ENCODE measurements at regions not wholly inside any gene's neighbourhood (a gene's known extent, or its start where the extent isn't known, plus 50 kb on each side); places are given as distances from the start of the nearest gene placed in this dataset.

DNA sequence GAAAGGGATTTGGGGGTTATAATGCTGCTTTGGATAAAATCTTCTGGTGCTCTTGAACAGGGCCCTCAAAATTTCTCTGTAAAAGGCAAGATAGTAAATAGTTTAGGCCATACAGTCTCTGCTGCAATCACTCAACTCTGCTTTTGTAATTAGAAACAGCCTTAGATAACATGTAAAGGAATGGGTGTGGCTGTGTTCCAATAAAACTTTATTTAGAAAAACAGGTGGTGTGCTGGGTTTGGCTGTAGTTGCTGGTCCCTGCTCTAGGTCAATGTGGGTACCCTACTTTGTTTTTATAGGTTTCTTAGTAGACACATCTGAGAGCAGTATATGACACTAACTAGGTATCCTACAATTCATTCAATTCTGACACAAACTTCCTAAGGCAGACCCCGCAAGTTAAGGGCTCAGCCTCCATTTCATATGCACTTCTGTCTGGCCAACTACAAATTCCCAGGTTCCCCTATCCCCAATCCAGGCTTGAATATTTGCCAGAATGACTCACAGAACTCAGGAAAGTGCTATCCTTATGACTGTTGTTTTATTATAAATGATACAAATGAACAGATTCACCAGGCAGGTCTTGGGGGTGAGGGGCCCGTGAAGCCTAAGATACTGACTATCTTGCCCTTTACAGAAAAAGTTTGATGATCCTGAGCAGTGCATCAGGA is 349.9 kb downstream of the RPS24 start:
- no peak for DNase-seq (ENCODE audit: extremely low read depth, low read depth, low spot score)

- DNase-seq (ENCODE audit: extremely low read depth, low read depth, low spot score) = no peak
Measured at GRCh38 chr10:78384049-78384431, 350.4 kb downstream of the RPS24 start.

GRCh38 chr10:78385599-78385998 is 351.9 kb downstream of the RPS24 start:
- DNase-seq (ENCODE audit: extremely low read depth, low read depth, low spot score) = no peak

DNA sequence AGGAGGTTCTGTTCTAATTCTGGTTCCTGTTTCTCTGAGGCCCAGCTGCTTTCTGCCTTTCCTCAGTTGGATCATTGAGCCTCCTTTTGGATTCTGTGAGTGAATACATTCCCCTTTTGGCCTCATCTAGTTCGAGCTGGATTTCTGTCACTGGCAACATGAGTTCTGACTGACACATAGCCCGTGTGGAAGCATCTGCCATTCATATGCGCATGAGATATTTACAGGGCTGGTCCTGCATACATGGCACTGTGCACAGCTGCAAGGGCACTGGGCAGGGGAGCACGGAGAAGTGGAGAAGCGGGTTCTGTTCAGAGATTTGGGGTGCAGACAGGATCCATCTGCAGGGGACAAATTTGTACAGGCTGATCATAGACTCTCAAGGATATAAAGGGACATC is 352.8 kb downstream of the RPS24 start:
- no peak for DNase-seq (ENCODE audit: extremely low read depth, low read depth, low spot score)

DNA sequence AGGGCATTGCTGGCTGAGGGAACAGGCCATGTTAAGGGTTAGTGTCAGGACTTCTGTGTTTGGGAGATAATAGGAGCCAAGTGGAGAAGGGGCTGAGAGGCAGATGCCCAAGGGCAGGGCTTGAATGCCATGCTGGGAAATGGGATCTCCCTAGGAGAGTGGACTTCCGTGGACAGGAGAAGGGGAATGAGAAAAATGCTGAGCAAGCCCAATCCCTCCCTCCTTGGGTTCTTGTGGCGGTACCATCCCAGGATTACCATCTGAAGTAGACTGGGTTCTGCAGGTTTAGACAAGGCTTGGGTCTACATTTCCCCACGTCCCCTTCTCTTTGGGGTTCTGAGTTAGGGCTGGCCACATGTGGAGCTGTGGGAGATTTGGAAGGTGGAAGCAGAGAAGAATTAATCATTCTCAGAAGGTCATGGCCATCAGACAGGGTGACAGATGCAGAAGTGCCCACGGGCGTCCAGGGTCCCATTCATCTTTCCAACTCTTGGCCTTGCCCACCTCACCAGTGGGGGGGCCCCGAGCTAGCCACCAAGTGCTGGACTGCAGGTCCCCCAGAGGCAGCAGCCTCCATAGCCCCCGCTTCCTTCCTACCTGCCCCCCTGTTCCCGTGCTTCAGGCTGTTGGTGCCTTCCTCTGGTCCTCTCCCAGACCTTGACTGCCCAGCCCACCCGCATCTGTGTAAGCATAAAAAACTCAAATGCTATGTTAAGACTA is 354.8 kb downstream of the RPS24 start:
- no peak for DNase-seq (ENCODE audit: extremely low read depth, low read depth, low spot score)

DNA sequence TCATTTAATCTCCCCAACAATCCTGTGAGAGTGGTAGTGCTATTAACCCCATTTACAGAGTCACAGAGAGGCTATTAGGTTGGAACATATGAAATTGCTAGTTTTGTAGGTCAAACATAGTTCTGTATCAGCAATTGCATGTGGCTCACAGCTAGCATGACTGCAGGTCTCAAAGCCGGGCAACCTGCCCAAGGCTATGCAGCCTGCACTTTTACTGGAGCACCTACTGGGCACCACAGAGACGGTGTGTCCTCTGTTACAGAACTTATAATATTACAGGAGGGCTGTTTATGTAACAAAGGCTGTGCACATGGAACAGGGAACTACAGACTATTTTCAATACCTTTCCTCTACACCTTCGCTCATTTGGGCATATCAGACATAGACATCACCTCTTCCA is 355.8 kb downstream of the RPS24 start:
- no peak for DNase-seq (ENCODE audit: extremely low read depth, low read depth, low spot score)

DNA sequence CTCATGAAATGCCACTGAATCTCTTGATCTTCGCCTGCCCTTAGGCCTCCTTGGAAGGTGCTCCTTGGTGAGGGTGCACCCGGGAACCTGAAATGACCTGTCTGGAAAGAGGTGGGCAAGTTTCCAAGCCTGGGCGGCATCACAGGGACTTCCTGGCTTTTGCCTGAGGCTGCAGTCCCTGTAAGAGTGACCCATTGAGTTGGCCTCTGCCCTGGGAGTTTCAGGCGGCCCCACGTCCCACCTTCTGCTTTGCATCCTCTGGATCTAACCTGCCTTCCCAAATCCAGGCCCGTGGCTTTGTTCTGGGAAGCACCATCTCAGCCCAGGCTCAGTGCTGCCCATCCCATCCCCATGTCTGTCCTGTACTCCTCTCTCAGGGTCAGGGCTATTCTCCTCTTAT is 356.4 kb downstream of the RPS24 start:
- DNase-seq (ENCODE audit: extremely low read depth, low read depth, low spot score) = no peak

- DNase-seq (ENCODE audit: extremely low read depth, low read depth, low spot score) = no peak
Measured at GRCh38 chr10:78390817-78391216, 357.2 kb downstream of the RPS24 start.

- no peak for DNase-seq (ENCODE audit: extremely low read depth, low read depth, low spot score)
Measured at GRCh38 chr10:78391585-78391984, 357.9 kb downstream of the RPS24 start.

GRCh38 chr10:78392197-78392596 is 358.5 kb downstream of the RPS24 start:
- DNase-seq (ENCODE audit: extremely low read depth, low read depth, low spot score) = no peak

GRCh38 chr10:78393094-78393493 is 359.4 kb downstream of the RPS24 start:
- DNase-seq (ENCODE audit: extremely low read depth, low read depth, low spot score) = no peak

DNA sequence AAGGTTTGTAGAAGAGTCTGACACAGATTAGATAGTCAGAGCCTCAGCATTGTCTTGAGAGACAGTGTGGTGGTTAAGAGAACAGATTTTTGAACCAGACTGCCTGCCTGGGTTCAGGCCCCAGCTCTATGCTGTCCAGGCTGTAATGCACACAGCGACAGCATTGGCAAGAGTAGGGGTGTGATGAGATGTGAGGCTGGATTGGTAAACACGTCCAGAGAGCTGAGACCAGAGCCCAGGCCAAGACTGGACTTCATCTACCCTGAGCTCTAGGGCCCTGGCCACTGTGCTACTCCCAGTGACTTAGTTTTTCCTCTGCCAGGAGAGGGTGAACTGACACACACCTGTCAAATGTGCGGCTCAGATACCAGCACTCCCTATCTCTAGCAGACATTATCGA is 360.4 kb downstream of the RPS24 start:
- no peak for DNase-seq (ENCODE audit: extremely low read depth, low read depth, low spot score)

DNA sequence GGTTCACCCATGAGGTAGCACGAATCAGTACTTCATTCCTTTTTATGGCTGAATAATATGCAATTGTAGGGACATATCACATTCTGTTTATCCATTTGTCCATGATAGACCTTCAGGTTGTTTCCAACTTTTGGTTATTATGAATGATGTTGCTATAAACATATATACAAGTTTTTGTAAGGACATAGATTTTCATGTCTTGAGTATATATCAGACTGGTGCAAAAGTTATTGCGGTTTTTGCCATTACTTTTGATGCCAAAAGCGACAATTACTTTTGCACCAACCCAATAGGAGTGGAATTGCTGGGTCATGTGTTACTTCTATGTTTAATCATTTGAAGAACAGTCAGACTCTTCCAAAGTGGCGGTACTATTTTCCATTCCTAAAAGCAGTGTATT is 361.5 kb downstream of the RPS24 start:
- no peak for DNase-seq (ENCODE audit: extremely low read depth, low read depth, low spot score)

- no peak for DNase-seq (ENCODE audit: extremely low read depth, low read depth, low spot score)
Measured at GRCh38 chr10:78396754-78397153, 363.1 kb downstream of the RPS24 start.

DNA sequence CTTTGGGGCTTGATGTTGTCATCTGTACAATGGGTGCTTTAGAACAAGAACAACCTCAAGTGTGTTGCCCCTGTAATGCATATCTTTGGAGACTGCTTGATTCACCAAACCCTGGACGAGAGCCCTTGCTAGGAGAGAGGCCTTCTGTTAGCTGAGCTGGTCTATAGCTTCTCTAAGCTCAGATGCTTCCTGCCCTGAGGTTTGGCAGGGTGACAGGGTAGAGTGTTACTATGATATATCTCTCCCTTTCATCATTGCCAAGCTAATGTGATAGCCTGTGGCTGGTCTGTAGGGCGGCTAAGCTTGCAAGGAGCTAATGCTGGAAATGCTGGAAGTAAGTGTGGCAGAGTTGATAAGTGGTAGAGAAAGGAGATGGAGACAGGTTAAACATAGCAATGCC is 364.1 kb downstream of the RPS24 start:
- DNase-seq (ENCODE audit: extremely low read depth, low read depth, low spot score) = no peak

DNA sequence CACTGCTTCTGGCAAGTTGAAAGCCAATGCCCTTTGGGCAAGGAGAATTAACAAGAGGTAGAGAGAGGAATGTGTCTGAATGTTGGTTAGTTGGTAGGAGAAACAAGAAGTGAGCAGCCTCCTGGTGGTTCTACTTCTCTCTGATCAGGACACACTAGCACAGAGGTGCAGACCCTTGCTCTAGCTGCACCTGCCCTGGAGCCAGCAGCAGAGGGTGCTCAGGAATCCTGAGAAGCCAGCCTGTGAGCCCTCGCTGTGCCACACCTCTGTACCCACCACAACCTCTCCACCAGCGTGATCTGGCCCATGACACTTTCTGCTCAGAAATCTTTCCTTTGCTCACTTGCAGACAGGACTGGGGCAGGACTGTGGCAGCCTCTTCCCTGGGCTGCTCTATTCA is 364.7 kb downstream of the RPS24 start:
- no peak for DNase-seq (ENCODE audit: extremely low read depth, low read depth, low spot score)

DNA sequence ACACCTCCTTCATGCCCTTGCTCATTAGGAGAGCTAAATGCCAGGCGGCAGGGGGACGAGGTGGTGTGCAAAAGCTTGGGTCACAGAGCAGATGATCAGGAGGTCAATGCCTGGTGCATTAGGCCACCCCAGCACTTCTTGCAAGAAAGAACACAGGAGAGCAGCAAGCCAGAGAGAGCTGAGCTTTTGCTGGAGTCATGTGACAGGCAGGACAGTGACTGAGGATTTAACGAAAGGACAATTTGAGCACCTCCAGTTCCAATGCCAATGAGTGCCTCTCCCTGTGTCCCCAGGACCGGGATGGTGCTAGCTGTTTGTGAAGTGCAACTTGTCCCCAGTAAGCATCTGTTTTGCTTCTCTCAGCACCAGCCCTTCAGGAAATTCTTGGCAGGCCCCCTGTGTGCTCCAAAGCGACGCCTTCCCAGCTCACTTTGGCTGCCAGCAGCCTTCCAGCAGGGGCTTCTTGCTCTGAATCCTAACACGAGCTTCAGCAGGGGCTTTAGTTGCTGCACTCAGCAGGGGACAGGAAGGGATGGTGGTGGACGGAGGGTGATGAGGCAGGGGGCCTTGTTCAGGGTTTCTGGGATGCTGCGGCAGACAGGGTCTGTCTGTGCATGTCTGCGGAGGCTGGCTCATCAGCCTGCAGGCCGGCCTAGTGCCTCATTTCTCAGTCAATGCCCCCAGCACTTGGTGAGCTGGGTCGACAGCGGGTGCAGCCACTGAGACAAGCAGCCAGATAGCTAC is 368.1 kb downstream of the RPS24 start:
- no peak for DNase-seq (ENCODE audit: extremely low read depth, low read depth, low spot score)

GRCh38 chr10:78402591-78402990 is 368.9 kb downstream of the RPS24 start:
- no peak for DNase-seq (ENCODE audit: extremely low read depth, low read depth, low spot score)

DNA sequence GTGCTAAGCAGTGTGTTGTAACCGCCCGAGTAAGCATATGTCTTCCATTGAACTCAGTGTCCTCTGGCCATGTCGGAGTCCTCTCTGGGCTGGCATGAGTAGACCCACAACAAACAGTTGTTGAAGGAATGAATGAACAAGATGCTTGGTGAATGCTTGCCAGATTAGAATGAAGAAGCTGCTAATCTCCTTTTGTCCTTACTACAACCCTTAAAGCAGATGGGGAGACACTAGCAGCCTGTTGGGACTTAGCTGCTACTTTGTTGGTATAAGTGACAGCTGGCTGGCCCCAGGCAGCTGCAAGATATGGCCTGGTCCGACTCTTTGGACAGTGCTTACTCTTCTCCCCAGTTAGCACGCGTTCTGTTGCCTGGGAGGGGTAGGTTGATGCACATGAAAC is 370.1 kb downstream of the RPS24 start:
- no peak for DNase-seq (ENCODE audit: extremely low read depth, low read depth, low spot score)

GRCh38 chr10:78404296-78404695 is 370.6 kb downstream of the RPS24 start:
- DNase-seq (ENCODE audit: extremely low read depth, low read depth, low spot score) = no peak

DNA sequence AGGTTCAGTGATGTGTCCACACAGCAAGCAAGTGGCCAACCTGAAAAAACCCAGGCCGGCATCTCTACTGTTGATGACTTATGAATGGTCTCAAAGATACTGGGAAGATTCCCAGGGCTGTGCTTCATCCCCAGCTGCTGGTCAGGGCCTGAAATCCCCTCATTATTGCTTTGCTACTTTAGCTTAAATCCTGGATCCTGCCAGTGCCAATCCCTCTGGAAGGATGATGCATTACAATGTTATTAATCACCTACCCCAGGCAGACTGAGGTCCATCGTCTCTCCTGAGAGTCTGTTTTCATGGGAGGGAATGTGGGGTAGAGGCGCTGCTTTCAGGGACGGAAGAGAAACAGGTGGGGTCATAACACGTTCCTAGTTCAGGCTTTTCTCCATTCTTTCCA is 371.6 kb downstream of the RPS24 start:
- no peak for DNase-seq (ENCODE audit: extremely low read depth, low read depth, low spot score)

- no peak for DNase-seq (ENCODE audit: extremely low read depth, low read depth, low spot score)
Measured at GRCh38 chr10:78405736-78406135, 372.1 kb downstream of the RPS24 start.
